Activated T-helper 9 cell treated with anti-CD3 and anti-CD28 coated beads, Interleukin-2, amount 50 U/mL, for 16 hours (primary cell): ENCODE measurements at regions not wholly inside any gene's neighbourhood (a gene's known extent, or its start where the extent isn't known, plus 50 kb on each side); places are given as distances from the start of the nearest gene placed in this dataset.
"Not testable (repeated sequence)": the region's sequence is repeated elsewhere in the genome, so short reads cannot be mapped to it uniquely, and the experiment has no call there.

Source experiments
- DNase-seq: peaks from one replicate; pipeline ENCODE4 v3.0.0-alpha.2; 2020; ENCODE audit warnings: low read depth

DNA sequence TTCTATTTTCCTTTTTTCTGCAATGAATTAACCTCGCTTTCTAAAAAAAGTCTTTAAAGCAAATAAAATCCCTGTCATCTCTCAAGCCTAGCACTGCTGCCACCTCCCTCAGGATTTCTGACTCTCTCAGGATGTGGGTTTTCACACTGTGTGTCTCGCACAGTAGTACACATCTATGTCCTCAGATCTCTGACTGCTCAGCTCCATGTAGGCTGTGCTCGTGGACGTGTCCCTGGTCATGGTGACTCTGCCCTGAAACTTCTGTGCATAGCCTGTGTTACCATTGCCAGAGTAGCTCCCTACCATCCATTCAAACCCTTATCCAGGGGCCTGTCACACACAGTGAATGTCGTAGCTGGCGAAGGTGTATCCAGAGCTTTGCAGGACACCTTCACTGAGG is 619.3 kb downstream of the TMEM121 start:
- DNase-seq: not testable (repeated sequence)

- DNase-seq: peak; percentile 81
Observed at GRCh38 chr14:106153362-106153955, 627.1 kb downstream of the TMEM121 start.

GRCh38 chr14:106163316-106163715 is 636.9 kb downstream of the TMEM121 start:
- no peak for DNase-seq

GRCh38 chr14:106163812-106164211 is 637.4 kb downstream of the TMEM121 start:
- DNase-seq: not testable (repeated sequence)

DNA sequence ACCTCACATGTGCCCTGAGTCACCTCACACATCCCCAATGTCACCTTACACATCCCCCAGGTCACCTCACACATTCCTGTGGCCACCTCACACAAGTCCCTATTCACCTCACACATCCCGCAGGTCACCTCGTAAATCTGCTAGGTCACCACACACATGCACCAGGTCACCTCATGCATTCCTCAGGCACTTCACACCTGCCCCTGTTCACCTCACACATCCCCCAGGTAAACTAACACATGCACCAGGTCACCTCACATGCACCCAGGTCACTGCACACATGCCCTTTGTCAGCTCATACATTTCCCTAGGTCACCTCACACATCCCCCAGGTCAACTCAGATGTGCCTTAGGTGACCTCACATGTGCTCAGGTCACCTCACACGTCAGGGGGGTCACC is 639.8 kb downstream of the TMEM121 start:
- no peak for DNase-seq

- no peak for DNase-seq
Observed at GRCh38 chr14:106166650-106167204, 640.3 kb downstream of the TMEM121 start.

- peak; percentile 58 for DNase-seq
Observed at GRCh38 chr14:106170163-106170658, 643.8 kb downstream of the TMEM121 start.

- DNase-seq: peak; percentile 31
Observed at GRCh38 chr14:106174206-106174605, 647.8 kb downstream of the TMEM121 start.

DNA sequence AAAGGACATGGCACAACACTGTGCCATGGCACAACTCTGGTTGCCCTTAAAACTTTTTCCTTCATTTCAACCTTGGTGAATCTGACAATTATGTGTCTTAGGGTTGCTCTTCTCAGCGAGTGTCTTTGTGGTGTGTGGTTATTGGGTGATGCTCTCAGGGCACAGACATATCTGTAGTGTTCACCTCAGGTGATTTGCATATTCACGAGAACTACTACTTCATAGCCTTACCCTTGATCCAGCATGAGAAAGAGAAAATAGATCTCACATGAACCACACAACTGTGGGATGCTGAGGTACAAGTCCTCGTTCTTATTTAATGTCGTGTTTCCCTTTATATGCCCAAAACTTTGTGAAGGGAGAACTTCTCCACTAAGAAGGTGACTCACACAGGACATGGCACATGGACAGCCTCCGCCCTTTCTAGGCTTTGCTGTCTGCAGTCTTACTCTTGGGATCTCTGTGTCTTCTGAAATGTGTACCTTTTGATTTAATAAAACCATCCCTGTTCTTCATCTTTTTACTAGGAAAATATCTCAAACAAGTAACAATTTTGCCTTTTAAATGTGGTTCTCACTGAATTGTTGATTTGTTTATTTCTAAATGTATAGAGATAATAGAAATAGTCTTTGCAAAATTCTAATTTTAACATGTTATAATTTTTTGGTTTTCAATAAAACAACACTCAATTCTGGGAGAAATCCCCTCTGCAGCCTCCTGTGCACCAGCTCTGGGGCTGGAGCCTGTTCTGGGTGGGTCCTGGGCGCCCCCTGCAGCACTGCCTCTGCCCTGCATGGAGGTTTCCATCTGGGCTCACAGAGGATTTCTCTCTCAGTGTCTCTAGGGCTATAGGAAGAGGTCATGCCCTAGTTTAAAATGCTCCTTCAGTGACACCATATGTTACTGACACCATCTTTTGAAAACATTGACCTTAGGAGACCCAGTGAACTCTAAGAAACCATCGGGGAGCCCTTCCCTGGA is 651.2 kb downstream of the TMEM121 start:
- not testable (repeated sequence) for DNase-seq

DNA sequence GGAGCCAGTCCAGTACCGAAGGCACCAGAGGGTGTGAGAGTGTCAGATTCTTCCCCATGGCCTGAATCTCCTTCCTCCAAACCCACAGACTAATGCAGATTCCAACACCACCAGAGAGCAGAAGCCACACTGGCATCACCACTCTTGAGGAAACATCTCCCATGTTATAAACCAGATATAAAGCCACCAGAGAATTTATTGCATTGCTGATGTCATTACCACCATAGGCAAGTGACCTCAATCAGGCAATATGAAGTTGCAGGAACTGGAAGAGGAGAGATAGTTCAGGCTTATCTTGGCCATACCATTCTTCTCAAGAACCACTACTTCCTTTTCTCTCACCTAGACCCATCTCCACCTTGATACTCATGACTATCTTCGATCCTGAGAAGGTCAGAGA is 653.4 kb downstream of the TMEM121 start:
- no peak for DNase-seq

- peak; percentile 49 for DNase-seq
Observed at GRCh38 chr14:106184771-106185170, 658.4 kb downstream of the TMEM121 start.

DNA sequence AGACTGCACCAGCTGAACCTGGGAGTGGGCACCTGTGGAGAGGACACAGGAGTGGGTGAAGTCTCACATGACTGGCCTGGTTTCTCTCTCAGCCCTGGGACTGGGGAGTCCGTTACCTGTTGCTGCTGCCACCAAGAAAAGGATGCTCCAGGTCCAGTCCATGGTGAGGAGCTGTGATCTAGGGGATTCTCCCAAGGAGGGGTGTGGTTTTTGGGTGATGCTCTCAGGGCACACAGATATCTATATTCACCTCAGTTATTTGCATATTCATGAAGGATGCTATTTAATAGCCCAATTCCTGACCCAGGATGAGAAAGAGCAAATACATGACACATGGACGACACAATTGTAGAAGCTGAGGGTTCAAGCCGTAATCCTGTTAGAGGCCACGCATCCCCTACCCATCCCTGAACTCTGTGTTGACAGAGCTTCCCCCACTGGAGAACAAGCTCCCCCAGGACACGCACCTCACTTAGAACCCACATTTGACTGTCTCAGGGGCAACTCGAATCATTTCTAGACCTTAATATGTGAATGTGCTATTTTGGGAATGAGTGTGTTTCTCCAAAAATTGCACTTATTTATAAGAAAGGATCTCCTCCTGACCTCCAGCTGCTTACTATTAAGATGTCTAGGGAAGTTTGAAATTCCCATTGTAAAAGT is 658.9 kb downstream of the TMEM121 start:
- not testable (repeated sequence) for DNase-seq

- DNase-seq: peak; percentile 55
Observed at GRCh38 chr14:106185837-106186233, 659.5 kb downstream of the TMEM121 start.

DNA sequence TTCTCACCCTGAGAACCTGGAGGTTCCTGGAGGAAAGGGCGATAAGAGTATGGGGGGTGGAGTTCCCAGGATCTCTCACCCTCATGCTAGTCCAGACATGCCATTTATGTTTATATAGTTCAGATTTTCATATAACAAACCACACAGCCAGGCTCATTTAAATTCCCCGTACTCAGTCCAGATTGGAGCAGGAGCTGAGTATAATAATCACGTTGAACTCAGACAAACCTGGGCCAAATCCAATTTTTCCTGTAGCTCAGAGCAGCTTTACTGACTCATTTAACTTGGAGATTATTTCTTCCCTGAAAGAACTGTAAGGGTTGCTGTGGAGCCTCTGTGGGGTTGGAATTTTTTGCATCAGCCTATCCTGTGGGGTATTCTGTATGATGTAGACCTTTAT is 660.8 kb downstream of the TMEM121 start:
- DNase-seq: no peak

DNA sequence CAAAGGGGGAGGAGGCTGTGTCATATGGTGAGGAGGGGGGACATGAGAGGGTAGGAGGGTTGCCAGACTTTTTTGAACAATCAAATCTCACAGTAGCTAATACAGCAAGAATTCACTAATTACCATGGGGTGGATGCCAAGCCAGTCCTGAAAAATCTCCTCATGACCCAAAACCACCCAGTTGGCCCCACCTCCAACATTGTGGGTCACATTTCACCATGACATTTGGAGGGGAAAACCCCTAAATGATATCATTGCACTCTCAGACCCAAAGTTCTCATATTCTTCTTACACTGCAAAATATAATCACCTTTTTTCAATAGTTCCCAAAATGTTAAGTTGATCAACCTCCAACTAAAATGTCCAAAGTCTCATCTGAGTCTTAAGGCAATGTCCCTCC is 666.3 kb downstream of the TMEM121 start:
- not testable (repeated sequence) for DNase-seq

DNA sequence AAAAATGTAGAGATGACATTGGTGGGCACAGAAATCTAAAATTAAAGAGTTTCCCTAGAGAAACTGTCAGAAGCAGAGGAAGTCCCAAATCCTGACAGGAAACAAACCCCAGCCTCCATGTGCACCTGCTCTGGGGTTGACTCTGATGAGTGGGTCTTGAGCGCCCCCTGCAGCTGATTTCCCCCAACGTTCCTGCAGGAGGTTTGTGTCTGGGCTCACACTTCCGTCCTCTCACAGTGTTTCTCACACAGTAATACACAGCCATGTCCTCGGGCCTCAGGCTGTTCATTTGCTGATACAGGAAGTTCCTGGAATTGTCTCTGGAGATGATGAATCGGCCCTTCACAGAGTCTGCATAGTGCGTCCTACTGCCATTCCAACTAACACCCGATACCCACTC is 670.1 kb downstream of the TMEM121 start:
- peak; percentile 55 for DNase-seq

GRCh38 chr14:106197264-106197663 is 670.9 kb downstream of the TMEM121 start:
- not testable (repeated sequence) for DNase-seq

DNA sequence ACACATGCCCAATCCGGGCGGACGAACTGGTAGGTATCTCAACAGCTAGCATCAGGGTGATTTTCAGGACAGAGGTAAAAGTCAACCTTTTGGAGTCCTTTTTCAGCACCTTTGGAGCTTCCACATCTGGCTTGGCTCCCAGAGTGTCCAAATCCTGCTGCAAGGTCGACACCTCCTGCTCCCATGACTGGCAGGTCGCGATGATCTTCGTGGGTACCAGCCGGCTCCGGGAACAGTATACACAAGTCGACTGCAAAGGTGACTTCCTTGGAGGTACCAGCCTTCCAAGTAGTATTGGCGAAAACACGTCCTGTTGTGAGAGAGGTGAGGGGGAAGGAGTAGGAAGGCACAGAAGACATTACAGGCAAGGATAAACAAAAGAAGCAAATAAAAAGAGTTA is 672.7 kb downstream of the TMEM121 start:
- no peak for DNase-seq

DNA sequence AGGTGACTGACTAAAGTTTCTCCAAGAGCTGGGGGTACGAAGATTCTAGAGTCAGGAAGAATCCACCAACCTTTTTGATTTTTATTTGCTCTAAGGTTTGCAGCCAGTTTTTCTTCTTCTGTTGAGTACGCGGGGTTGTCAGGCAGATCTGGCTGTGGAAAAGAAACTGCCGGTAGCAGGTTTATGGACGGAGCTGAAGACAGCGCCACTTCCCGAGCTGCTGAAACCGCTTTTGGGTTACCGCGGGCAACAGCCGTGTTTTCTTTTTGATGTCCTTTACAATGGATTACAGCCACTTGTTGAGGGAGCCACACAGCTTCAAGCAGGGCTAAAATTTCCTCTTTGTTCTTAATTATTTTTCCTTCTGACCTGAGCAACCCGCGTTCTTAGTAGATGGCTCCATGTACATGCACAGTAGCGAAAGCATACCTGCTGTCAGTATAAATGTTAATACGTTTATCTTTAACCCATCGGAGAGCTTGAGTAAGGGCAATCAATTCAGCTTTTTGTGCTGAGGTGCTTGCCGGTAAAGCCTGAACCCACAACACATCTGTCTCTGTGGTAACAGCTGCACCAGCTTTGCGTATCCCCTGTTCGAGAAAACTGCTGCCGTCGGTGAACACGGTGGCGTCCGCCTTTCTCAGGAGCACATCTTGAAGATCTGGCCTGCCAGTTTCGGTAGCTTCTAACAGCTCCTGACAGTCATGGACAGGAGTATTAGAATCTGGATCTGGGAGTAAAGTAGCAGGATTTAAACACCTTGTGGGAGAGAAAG is 674.3 kb downstream of the TMEM121 start:
- no peak for DNase-seq

DNA sequence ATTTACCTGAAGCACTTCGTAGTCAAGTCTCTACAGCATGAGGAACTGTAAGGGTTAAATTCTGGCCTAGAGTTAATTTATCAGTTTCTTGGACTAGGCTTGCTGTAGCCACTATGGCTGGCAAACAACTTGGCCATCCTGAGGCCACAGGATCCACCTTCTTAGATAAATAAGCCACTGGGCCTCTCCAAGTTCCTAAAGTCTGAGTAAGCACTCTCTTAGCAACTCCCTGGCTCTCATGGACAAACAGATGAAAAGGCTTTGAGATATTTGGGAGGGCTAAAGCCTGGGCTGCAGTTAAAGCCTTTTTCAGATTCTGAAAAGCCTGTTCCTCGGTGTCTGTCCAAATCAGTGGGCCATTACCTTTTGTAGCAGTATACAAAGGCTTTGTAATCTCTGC is 675.0 kb downstream of the TMEM121 start:
- DNase-seq: no peak

GRCh38 chr14:106203438-106203837 is 677.1 kb downstream of the TMEM121 start:
- DNase-seq: no peak
